ENCODE measurements at regions not wholly inside any gene's neighbourhood (a gene's known extent, or its start where the extent isn't known, plus 50 kb on each side); places are given as distances from the start of the nearest gene placed in this dataset.

GRCh38 chr7:114084472-114085312 is 165.9 kb upstream of the PPP1R3A start:
- Mint-ChIP-seq H3K9me3 (ENCODE audit: unreplicated experiment) (peaks cover 16% of the 10 kb centered on the region), H3K4me3 (ENCODE audit: unreplicated experiment) (peak overlapping the region; percentile 91), H3K27ac (ENCODE audit: unreplicated experiment) (peak overlapping the region; percentile 94), H3K27me3 (ENCODE audit: unreplicated experiment) (peaks cover 20% of the 10 kb centered on the region), H3K4me1 (ENCODE audit: low read depth, unreplicated experiment) (peaks cover 22% of the 10 kb centered on the region), H3K36me3 (ENCODE audit: unreplicated experiment) (no peaks in the 10 kb centered on the region)
- peak; percentile 50 for DNase-seq
- TF ChIP-seq, protein P1, sequence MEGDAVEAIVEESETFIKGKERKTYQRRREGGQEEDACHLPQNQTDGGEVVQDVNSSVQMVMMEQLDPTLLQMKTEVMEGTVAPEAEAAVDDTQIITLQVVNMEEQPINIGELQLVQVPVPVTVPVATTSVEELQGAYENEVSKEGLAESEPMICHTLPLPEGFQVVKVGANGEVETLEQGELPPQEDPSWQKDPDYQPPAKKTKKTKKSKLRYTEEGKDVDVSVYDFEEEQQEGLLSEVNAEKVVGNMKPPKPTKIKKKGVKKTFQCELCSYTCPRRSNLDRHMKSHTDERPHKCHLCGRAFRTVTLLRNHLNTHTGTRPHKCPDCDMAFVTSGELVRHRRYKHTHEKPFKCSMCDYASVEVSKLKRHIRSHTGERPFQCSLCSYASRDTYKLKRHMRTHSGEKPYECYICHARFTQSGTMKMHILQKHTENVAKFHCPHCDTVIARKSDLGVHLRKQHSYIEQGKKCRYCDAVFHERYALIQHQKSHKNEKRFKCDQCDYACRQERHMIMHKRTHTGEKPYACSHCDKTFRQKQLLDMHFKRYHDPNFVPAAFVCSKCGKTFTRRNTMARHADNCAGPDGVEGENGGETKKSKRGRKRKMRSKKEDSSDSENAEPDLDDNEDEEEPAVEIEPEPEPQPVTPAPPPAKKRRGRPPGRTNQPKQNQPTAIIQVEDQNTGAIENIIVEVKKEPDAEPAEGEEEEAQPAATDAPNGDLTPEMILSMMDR (IDR thresholded peaks at IDR 0.05; ENCODE audit: partially characterized antibody, unreplicated experiment) = no peak

- peaks cover 16% of the 10 kb centered on the region for H3K9me3 Mint-ChIP-seq (ENCODE audit: unreplicated experiment)
- H3K27ac Mint-ChIP-seq (ENCODE audit: unreplicated experiment) = peak overlapping the region; percentile 88
- TF ChIP-seq, protein P1 (IDR thresholded peaks at IDR 0.05; ENCODE audit: partially characterized antibody, unreplicated experiment) = no peak
- peak overlapping the region; percentile 79 for H3K4me3 Mint-ChIP-seq (ENCODE audit: unreplicated experiment)
- no peaks in the 10 kb centered on the region for H3K36me3 Mint-ChIP-seq (ENCODE audit: unreplicated experiment)
- H3K4me1 Mint-ChIP-seq (ENCODE audit: low read depth, unreplicated experiment) = peaks cover 25% of the 10 kb centered on the region
- DNase-seq = no peak
- peaks cover 20% of the 10 kb centered on the region for H3K27me3 Mint-ChIP-seq (ENCODE audit: unreplicated experiment)
Observed at GRCh38 chr7:114084002-114084471, 165.2 kb upstream of the PPP1R3A start.

- Mint-ChIP-seq H3K4me3 (ENCODE audit: unreplicated experiment) (peak overlapping the region; percentile 79), H3K27me3 (ENCODE audit: unreplicated experiment) (peaks cover 20% of the 10 kb centered on the region), H3K27ac (ENCODE audit: unreplicated experiment) (peak overlapping the region; percentile 88), H3K4me1 (ENCODE audit: low read depth, unreplicated experiment) (peaks cover 25% of the 10 kb centered on the region), H3K9me3 (ENCODE audit: unreplicated experiment) (peaks cover 16% of the 10 kb centered on the region), H3K36me3 (ENCODE audit: unreplicated experiment) (no peaks in the 10 kb centered on the region)
- peak; percentile 58 for DNase-seq
- TF ChIP-seq, protein P1 (IDR thresholded peaks at IDR 0.05; ENCODE audit: partially characterized antibody, unreplicated experiment) = no peak
Observed at GRCh38 chr7:114083166-114084001, 164.6 kb upstream of the PPP1R3A start.

DNA sequence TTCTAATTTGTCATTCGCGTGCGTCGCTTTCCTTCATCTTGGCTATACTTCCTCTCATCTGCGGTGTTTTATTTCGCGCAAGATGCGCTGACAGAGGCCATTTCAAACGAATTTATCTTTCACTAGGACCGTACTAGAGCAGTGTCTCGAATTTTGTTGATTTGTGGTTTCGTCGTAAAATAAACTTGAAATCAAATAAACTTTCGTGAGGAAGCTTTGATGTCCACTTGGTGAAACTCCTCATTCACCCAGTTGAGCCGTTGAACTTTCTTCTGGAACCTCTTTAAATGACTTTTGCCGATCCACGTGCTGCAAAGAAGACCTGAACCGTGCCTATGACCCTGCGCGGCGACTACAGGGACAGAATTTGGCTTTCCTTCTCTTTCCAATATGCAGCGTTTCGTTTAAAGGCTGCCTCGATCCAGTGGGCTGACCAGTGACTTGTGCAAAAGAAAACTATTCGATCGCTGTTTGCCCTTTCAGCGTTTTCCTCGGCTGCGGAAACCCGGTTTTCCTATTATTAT is 163.9 kb upstream of the PPP1R3A start:
- Mint-ChIP-seq H3K9me3 (ENCODE audit: unreplicated experiment) (peaks cover 15% of the 10 kb centered on the region), H3K4me1 (ENCODE audit: low read depth, unreplicated experiment) (peaks cover 21% of the 10 kb centered on the region), H3K4me3 (ENCODE audit: unreplicated experiment) (peak overlapping the region; percentile 79), H3K27ac (ENCODE audit: unreplicated experiment) (peak overlapping the region; percentile 36), H3K27me3 (ENCODE audit: unreplicated experiment) (peaks cover 19% of the 10 kb centered on the region), H3K36me3 (ENCODE audit: unreplicated experiment) (no peaks in the 10 kb centered on the region)
- no peak for DNase-seq
- TF ChIP-seq, protein P1 (IDR thresholded peaks at IDR 0.05; ENCODE audit: partially characterized antibody, unreplicated experiment) = no peak
